ENCODE measurements at regions not wholly inside any gene's neighbourhood (a gene's known extent, or its start where the extent isn't known, plus 50 kb on each side); places are given as distances from the start of the nearest gene placed in this dataset.
"Not testable (repeated sequence)": the region's sequence is repeated elsewhere in the genome, so short reads cannot be mapped to it uniquely, and the experiment has no call there.

GRCh38 chr3:191741847-191742350 is 280.9 kb downstream of the PYDC2 start:
- not testable (repeated sequence) for DNase-seq (ENCODE audit: low read depth, low spot score)

DNA sequence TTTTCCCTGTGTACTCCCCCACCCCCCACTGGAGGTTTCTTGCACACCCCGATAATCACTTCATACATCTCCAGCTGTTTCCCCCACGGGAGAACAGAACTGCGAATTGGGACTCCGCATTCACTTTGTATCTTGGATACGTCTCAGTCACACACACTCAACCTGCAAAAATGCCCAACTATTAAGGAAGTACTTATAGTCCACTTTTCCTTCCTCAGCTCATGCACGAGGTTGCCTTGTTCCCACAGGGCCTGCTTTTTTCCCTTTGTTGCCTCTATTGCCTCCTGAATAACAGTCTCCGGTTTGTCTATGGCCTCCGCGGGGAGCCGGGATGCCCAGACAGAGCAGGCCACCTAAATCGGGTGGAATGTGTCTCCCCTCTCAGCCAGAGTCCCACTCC is 282.3 kb downstream of the PYDC2 start:
- no peak for DNase-seq (ENCODE audit: low read depth, low spot score)

DNA sequence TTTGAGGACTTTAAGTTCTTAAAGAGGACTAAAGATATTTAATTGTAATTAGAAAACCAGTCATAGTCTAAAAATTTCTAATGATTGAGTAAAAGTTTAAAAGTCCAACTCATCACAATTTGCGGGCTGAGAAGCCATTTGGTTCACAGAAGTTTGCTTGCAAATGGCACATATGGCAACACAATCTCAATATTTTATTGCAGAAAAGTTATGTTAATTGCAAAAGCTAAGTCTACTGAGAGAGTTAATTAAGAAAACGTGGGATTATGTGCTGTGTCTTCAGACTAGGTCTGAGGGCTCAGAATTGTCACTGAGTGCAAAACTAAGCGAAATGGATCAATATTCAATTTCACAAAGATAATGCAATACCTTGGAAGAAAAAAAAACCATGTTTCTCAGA is 289.7 kb downstream of the PYDC2 start:
- no peak for DNase-seq (ENCODE audit: low read depth, low spot score)

- no peak for DNase-seq (ENCODE audit: low read depth, low spot score)
Observed at GRCh38 chr3:191753196-191753595, 292.2 kb downstream of the PYDC2 start.

DNA sequence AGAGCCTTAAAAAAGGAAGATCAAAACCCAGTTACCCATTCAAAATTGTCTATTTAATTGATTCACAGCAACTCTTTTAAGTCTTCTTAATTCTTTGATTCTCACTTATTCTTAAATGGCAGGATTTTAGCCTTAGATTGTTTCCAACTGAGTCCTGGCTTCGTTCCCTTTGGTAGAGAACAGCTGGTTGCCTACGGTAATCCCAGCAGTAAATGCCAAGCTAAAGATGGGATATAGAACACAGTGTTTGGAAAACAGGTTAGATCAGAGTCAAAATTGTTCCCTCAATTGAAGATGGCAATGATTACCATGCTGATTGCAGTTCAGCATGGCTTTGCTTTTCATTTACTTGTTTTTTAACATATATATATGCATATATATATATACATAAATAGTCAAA is 300.9 kb downstream of the PYDC2 start:
- DNase-seq (ENCODE audit: low read depth, low spot score) = no peak

GRCh38 chr3:191762323-191762960 is 301.5 kb downstream of the PYDC2 start:
- peak; percentile 30 for DNase-seq (ENCODE audit: low read depth, low spot score)

GRCh38 chr3:191768421-191768820 is 307.5 kb downstream of the PYDC2 start:
- no peak for DNase-seq (ENCODE audit: low read depth, low spot score)

- DNase-seq (ENCODE audit: low read depth, low spot score) = no peak
Observed at GRCh38 chr3:191770541-191770940, 309.6 kb downstream of the PYDC2 start.

DNA sequence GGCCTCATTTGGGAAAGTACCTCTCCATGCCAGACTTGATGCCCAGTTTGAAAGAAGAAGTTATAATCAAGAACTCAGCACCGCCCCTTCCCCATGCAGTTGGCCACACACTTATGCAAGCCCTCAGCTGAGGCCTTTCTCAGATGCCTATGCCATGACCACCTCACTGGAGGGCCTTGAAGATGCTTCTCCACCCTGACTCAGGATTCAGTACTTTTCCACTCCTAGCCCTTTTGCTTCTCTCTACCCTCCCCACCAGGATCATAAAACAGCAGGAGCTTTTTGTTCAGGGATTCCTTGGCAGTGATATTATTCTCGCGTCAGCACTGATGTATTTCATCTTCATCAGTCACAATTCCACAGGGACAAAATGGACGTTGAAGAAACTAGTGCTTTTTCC is 313.5 kb downstream of the PYDC2 start:
- DNase-seq (ENCODE audit: low read depth, low spot score) = no peak

DNA sequence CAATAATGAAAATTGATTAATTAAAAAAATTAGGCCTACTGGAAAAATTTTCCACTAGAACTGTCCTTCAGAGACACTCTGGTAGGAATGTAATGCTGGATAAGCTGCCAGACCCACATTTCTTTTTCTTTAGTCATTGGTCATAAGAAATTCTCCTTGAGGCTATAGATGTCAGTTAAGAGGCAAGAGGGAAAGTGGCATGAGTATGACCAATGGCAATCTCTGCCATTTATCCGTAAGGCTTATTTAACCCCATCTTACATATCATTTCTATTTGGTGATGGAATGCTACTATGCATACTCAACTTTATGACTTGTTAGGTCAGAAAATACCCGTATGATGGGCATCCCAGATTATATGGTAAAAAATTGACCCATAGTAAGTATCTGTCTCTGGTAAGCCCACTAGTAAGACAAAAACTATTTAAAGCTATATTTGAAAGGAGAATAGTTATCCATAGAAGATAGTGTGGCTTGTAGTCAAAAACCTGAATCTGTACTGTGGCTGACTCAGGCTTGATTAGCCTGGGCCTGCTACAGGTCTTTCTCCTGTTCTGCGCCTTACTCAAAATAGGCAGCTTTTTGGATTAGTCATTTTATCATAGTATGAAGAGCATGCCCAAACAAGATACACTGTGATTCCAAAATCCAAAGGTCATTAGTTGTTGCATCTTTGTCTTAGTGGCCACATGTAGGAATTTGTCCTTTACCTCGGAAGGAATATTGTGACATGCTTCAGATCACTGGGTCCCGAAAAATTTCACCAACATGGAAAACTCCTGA is 314.7 kb downstream of the PYDC2 start:
- DNase-seq (ENCODE audit: low read depth, low spot score) = no peak

- no peak for DNase-seq (ENCODE audit: low read depth, low spot score)
Observed at GRCh38 chr3:191781044-191781443, 320.1 kb downstream of the PYDC2 start.

DNA sequence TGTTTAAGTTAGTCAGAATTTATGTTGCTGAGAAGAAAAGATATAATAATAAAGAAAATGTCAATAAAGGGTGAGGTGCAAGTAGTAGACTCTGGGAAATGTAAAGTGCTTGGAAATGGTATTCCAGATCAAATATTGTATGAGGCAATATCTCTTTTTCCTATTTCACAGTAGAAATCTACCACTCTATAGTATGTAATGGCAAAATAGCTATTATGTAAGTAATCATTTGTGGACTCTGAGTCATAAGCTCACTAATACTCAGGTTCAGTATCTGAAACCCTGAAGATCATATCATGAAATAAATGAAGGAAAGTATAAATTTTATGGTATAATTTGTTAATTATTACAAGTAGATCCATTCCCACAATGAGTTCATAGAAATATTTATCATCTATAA is 322.1 kb downstream of the PYDC2 start:
- DNase-seq (ENCODE audit: low read depth, low spot score) = no peak

DNA sequence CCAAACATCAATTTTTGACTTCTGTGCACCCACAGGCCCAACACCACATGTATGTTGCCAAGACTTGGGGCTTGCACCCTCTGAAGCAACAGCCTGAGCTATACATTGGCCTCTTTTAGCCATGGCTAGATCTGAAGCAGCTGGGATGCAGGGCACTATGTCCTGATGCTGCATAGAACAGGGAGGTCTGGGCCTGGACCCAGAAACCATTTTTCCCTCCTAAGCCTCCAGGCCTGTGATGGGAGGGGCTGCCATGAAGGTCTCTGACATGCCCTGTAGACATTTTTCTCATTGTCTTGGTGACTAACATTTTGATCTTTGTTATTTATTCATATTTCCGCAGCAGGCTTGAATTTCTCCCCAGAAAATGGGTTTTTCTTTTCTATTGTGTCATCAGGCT is 330.0 kb downstream of the PYDC2 start:
- DNase-seq (ENCODE audit: low read depth, low spot score) = no peak

DNA sequence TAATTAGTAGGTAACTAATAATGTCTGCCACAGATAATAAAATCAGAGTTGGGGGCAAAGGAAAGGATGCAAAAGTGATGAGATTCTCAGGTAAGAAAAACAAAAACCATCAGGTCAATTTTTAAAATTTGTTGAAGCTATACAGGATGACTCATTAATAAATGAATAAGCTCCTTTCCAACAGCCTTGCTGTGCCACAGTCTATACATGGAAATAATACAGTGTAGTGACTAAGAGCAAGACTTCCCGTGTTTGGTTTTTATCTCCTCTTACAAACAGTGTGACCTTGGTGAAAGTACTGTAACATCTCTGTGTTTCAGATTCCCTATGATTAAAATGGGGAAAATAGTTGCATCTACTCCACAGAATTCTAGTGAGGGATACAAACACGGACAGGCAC is 331.6 kb downstream of the PYDC2 start:
- no peak for DNase-seq (ENCODE audit: low read depth, low spot score)

GRCh38 chr3:191795196-191795595 is 334.2 kb downstream of the PYDC2 start:
- DNase-seq (ENCODE audit: low read depth, low spot score) = no peak

- DNase-seq (ENCODE audit: low read depth, low spot score) = no peak
Observed at GRCh38 chr3:191797271-191797670, 336.3 kb downstream of the PYDC2 start.

DNA sequence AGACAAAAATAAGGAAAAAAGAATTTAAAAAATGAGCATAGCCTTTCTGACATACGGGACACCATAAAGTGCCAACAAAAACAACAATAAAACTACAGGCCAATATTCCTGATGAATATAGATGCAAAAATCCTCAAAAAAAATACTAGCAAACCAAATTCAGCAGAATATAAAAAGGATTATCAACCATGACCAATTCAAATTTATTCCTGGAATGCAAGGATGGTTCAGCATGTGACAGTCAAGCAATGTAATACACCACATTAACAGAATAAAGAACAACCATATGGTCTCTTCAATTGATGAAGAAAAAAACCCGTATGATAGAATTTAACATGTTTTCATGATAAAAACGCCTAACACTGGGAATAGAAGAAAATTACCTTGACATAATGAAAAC is 341.7 kb downstream of the PYDC2 start:
- DNase-seq (ENCODE audit: low read depth, low spot score) = no peak

DNA sequence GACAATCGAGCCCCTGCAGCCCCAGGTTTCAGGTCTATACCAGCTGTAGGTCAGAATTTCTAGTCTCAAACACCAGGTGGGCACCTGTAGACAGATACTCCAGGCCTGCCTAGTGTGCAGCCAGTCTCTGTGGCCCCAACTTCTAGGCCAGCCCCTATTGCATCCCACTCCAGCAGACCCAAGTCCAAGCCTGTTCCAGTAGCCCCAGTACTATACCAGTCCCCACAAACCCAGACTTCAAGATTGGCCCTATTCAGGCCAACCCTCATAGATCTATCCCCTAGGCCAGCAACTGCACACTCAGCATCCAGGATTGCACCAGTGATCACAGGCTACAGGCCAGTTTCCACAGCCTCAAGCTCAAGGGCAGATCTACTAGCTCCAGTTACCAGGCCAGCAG is 344.0 kb downstream of the PYDC2 start:
- DNase-seq (ENCODE audit: low read depth, low spot score) = no peak

DNA sequence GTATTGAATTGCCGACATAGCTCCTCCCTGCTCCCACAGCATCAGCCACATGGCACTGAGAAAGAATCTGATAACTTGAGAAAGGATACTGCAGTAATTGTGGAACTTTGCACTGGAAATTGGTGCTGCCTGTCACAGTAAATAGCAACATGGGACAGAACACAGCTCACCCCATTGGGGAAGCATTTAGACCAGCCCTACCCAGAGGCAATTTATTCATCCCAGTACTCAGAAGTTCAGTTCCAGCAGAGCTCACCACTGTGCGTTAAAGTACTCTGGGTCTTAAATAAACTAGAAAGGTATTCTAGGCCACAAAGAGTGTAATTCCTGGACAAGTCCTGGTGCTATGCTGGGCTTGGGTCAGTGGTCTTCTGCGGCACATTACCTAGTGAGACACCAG is 347.1 kb downstream of the PYDC2 start:
- no peak for DNase-seq (ENCODE audit: low read depth, low spot score)

GRCh38 chr3:191809326-191809949 is 348.5 kb downstream of the PYDC2 start:
- peak; percentile 20 for DNase-seq (ENCODE audit: low read depth, low spot score)

- DNase-seq (ENCODE audit: low read depth, low spot score) = no peak
Observed at GRCh38 chr3:191813245-191813644, 352.3 kb downstream of the PYDC2 start.

- DNase-seq (ENCODE audit: low read depth, low spot score) = no peak
Observed at GRCh38 chr3:191848818-191849217, 387.9 kb downstream of the PYDC2 start.

DNA sequence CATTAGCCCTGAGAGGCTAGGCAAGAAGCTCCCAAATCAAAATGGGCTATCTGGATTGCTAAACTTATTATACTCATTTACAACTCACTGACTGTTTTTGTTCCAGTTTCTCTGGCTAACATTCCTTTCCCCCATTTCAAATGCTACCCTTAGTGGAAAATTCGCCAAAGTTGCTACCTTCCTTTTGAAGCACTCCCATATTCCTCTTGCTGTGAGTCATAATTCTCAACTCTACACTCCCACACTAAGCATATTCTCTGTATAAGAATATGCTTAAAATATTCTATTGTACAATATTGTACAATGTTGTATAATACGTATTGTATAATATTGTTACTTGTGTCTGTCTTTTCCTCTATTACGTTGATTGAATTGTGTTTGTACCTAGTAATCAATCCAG is 398.6 kb downstream of the PYDC2 start:
- no peak for DNase-seq (ENCODE audit: low read depth, low spot score)
